ENCODE measurements at regions not wholly inside any gene's neighbourhood (a gene's known extent, or its start where the extent isn't known, plus 50 kb on each side); places are given as distances from the start of the nearest gene placed in this dataset.

DNA sequence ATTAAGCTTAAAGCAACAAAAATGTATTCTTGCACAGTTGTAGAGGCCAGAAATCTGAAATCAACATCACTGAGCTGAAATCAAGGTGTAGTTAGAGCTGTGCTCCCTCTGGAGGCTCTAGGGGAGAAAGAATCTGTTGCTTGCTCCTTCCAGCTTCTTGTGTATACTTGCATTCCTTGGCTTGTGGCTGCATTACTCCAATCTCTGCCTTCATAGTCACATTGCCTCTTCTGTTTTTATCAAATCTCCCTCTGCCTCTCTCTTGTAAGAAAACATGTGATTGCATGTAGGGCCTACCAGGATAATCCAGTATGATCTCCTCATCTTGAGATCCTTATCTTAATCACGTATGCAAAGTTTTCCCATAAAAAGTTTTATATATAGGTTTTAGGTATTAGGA lies 487.9 kb upstream of the SGO1 start:
- TF ChIP-seq CHD2 (IDR thresholded peaks at IDR 0.05; ENCODE audit: low read length), result no peak
- no peak for TF ChIP-seq JUN (IDR thresholded peaks at IDR 0.05; ENCODE audit: low read depth, low read length)
- no peak for TF ChIP-seq TCF12 (IDR thresholded peaks at IDR 0.05; ENCODE audit: low read depth, low read length)
- TF ChIP-seq MAFK (IDR thresholded peaks at IDR 0.05; ENCODE audit: low read depth, low read length), result no peak
- TF ChIP-seq, protein P1, sequence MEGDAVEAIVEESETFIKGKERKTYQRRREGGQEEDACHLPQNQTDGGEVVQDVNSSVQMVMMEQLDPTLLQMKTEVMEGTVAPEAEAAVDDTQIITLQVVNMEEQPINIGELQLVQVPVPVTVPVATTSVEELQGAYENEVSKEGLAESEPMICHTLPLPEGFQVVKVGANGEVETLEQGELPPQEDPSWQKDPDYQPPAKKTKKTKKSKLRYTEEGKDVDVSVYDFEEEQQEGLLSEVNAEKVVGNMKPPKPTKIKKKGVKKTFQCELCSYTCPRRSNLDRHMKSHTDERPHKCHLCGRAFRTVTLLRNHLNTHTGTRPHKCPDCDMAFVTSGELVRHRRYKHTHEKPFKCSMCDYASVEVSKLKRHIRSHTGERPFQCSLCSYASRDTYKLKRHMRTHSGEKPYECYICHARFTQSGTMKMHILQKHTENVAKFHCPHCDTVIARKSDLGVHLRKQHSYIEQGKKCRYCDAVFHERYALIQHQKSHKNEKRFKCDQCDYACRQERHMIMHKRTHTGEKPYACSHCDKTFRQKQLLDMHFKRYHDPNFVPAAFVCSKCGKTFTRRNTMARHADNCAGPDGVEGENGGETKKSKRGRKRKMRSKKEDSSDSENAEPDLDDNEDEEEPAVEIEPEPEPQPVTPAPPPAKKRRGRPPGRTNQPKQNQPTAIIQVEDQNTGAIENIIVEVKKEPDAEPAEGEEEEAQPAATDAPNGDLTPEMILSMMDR (IDR thresholded peaks at IDR 0.05; ENCODE audit: control extremely low read depth in 1 of 3, insufficient read depth in 1 of 3, low read depth in 1 of 3, low read length in 3 of 3), result no peak
